Peyer's patch (tissue), 4 donors: ENCODE measurements at regions not wholly inside any gene's neighbourhood (a gene's known extent, or its start where the extent isn't known, plus 50 kb on each side); places are given as distances from the start of the nearest gene placed in this dataset.

Experiments
- DNase-seq, 3 donors: peaks; one replicate each; pipeline ENCODE4 v3.0.0-alpha.2; 2017 to 2019
- H3K27ac ChIP-seq, 4 donors: fragments of 200-600 bp; sonication (generic); one replicate each; pipeline ENCODE4 v1.5.1; 2016 to 2019
- H3K27me3 ChIP-seq, 2 donors: fragments of 200-600 bp; sonication (generic); one replicate each; pipeline ENCODE4 v1.5.1; 2019
- H3K36me3 ChIP-seq, 3 donors: fragments of 200-600 bp; sonication (generic); one replicate each; pipeline ENCODE4 v1.5.1; 2016 to 2019
- H3K4me1 ChIP-seq, 4 donors: fragments of 200-600 bp; sonication (generic); one replicate each; pipeline ENCODE4 v1.5.1; 2016 to 2019
- H3K4me3 ChIP-seq, 4 donors: fragments of 200-600 bp; sonication (generic); 1 replicate in 3 of 4; 2 replicates in 1 of 4; pipeline ENCODE4 v1.5.1; 2016 to 2019; ENCODE audit warnings: mild to moderate bottlenecking in 1 of 4
- H3K9me3 ChIP-seq, 4 donors: fragments of 200-600 bp; sonication (generic); one replicate each; pipeline ENCODE4 v1.5.1; 2016 to 2019; ENCODE audit warnings: mild to moderate bottlenecking in 1 of 4
- CTCF ChIP-seq, 6 experiments: fragments of 450-650 bp in 4 of 6; fragments of 200-600 bp in 2 of 6; sonication (generic) in 1 of 6; IDR thresholded peaks; one replicate each; pipeline ENCODE4 v1.5.1; 2017 to 2019; ENCODE audit warnings: antibody characterized with exemption in 6 of 6, mild to moderate bottlenecking in 3 of 6, moderate library complexity in 1 of 6
- POLR2A ChIP-seq, 2 donors: fragments of 450-650 bp; IDR thresholded peaks; one replicate each; pipeline ENCODE4 v1.5.1; 2017; ENCODE audit warnings: antibody characterized with exemption in 2 of 2, mild to moderate bottlenecking in 2 of 2, moderate library complexity in 2 of 2

GRCh38 chr15:77553257-77553656 lies 79.5 kb downstream of the LINGO1 start:
- no peaks in the 10 kb centered on the region for H3K4me1 ChIP-seq
- H3K27ac ChIP-seq, result no peak overlapping the region
- no peaks in the 10 kb centered on the region for H3K9me3 ChIP-seq
- H3K36me3 ChIP-seq, result no peaks in the 10 kb centered on the region
- DNase-seq, result no peak
- H3K4me3 ChIP-seq, result no peak overlapping the region
- TF ChIP-seq CTCF (IDR thresholded peaks at IDR 0.05), result no peak
- no peak for TF ChIP-seq POLR2A (IDR thresholded peaks at IDR 0.05)
- H3K27me3 ChIP-seq, result no peaks in the 10 kb centered on the region

DNA sequence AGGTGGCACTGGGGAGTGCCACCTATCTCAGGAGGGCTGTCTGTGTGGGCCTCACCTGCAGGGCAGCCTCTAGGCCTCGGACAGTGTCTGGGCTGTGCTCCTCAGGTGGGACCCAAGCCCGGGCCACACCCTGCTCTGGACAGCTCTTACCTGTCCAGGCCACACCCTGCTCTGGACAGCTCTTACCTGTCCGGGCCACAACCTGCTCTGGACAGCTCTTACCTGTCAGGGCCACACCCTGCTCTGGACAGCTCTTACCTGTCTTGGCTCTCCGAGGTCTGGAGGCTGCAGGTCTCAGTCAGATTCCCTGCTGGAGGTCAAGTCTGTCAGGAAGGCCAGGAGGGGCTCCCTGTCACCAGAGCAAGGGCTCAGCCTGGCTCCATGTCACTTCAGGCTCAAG lies 80.6 kb downstream of the LINGO1 start:
- TF ChIP-seq CTCF (IDR thresholded peaks at IDR 0.05) (no peak), POLR2A (IDR thresholded peaks at IDR 0.05) (no peak)
- H3K36me3 ChIP-seq, result no peaks in the 10 kb centered on the region
- DNase-seq, result no peak

DNA sequence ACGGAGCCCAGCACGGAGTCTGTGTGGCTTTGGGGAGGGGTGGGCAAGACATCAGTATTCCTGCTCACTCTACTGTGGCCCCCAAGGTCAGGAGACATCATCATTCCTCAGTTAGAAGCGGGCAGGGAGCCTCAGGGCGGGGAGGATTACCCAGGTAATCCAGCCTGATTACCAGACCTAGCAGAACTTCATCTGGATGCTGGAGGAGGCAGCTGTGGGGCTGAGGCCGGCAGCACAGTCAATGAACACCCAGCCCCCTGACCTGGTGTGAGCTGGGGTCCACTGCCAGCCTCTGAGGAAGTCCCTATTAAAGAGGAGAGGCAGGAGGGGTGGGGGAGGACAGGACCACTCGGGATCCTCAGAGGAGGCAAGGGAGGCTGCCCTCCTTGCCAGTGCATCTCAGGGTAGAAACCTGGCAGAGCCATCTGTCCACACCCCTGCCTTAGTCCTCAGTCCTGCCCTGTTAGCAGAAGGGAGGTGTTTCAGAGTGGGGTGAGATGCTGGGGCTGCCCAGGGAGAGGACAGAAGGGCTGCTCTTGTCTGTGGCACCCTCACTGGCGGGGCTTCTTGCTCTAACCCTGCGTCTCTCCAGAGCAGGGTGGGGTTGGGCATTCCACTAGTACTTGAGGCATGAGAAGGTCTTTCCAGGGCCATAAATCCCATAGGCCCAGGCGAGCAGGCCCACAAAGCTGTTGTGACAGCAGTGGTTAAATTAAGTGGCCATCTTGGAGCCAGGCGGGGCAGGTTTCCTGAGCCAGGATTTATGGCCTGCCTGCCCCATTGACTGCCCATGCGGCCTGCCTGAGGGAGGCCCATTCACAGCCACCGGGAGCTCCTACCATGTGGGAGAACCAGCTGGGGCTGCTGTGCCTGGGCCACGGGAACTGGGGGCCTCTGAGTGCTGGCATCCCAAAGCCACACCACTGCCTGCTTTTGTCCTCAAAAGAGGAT lies 82.1 kb downstream of the LINGO1 start:
- no peak for TF ChIP-seq CTCF (IDR thresholded peaks at IDR 0.05)
- TF ChIP-seq POLR2A (IDR thresholded peaks at IDR 0.05), result no peak
- no peaks in the 10 kb centered on the region for H3K27me3 ChIP-seq
- H3K27ac ChIP-seq, result no peak overlapping the region
- no peak for DNase-seq
- no peaks in the 10 kb centered on the region for H3K9me3 ChIP-seq
- H3K4me3 ChIP-seq, result no peak overlapping the region
- no peaks in the 10 kb centered on the region for H3K36me3 ChIP-seq
- H3K4me1 ChIP-seq, result no peaks in the 10 kb centered on the region

More for the DNA sequence above, 80.6 kb downstream of the LINGO1 start:
- Histone ChIP-seq H3K27ac (no peak overlapping the region), H3K9me3 (no peaks in the 10 kb centered on the region), H3K27me3 (no peaks in the 10 kb centered on the region), H3K4me1 (no peaks in the 10 kb centered on the region), H3K4me3 (no peak overlapping the region)

DNA sequence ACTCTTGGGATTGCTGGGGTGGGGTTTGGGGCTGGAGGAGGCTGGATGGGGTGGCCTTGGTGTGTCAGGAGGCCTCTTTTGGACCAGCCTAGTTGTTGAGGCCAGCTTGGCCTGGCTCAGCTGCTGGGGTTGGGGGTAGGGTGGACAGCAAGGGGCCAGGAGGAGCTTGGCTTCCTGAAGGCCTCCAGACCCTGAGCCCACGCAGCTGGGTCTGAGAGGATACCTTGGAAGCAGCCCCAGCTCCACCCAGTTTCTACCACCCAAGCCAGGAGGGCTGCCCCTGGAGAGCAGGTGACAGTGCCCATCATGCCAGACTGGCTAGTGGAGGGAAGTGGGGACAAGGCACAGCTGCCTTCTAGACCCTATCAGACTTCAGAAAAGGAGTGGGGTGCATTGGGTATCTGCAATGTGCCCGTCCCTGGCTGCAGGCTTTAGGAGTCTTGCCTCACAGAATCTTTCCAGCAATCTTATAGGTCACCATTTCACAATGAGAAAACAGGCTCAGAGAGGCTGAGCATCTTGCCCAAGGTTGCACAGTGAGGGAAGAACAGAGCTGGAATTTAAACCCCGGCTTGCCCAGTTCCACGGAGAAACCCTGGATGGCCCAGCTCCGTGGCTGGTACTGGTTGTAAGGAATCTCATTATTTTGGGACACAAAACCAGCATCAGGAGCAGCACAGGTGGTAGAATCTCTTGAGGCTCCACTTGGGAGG lies 83.0 kb downstream of the LINGO1 start:
- Histone ChIP-seq H3K4me1 (no peaks in the 10 kb centered on the region), H3K36me3 (no peaks in the 10 kb centered on the region), H3K4me3 (no peak overlapping the region), H3K27me3 (no peaks in the 10 kb centered on the region), H3K9me3 (no peaks in the 10 kb centered on the region), H3K27ac (no peak overlapping the region)
- TF ChIP-seq POLR2A (IDR thresholded peaks at IDR 0.05) (no peak), CTCF (IDR thresholded peaks at IDR 0.05) (no peak)
- DNase-seq, result no peak

- H3K4me3 ChIP-seq, result no peak overlapping the region
- TF ChIP-seq POLR2A (IDR thresholded peaks at IDR 0.05) (no peak), CTCF (IDR thresholded peaks at IDR 0.05) (no peak)
- no peaks in the 10 kb centered on the region for H3K9me3 ChIP-seq
- H3K4me1 ChIP-seq, result peaks cover 0 to under 1% (median 0%) of the 10 kb centered on the region in 4 donors
- H3K27me3 ChIP-seq, result no peaks in the 10 kb centered on the region
- DNase-seq, result peak in 1 of 3 donors; percentile 42
- H3K27ac ChIP-seq, result no peak overlapping the region
- H3K36me3 ChIP-seq, result no peaks in the 10 kb centered on the region
These were observed 83.8 kb downstream of the LINGO1 start for GRCh38 chr15:77548589-77549557.
